ENCODE measurements at regions not wholly inside any gene's neighbourhood (a gene's known extent, or its start where the extent isn't known, plus 50 kb on each side); places are given as distances from the start of the nearest gene placed in this dataset.

- BruUV-seq (replicated peaks): no TSS peak
- ATAC-seq (ENCODE audit: low read depth) (no peak), DNase-seq (no peak)
- no peak for TF ChIP-seq RCOR1 (IDR thresholded peaks at IDR 0.05; ENCODE audit: insufficient replicate concordance, low read length)
- no peak for TF ChIP-seq BHLHE40 (IDR thresholded peaks at IDR 0.05; ENCODE audit: low read depth, low read length)
- no peak for TF ChIP-seq ELK1 (IDR thresholded peaks at IDR 0.05; ENCODE audit: borderline replicate concordance, low read depth, low read length)
- no peak for TF ChIP-seq RAD21 (IDR thresholded peaks at IDR 0.05; ENCODE audit: low read length)
- TF ChIP-seq POLR2A (IDR thresholded peaks at IDR 0.05; ENCODE audit: low read depth, low read length): no peak
- no peak for TF ChIP-seq FOS (IDR thresholded peaks at IDR 0.05; ENCODE audit: low read depth, low read length)
- no peak for TF ChIP-seq RFX5 (IDR thresholded peaks at IDR 0.05; ENCODE audit: low read depth, low read length)
- TF ChIP-seq USF2 (IDR thresholded peaks at IDR 0.05; ENCODE audit: low read depth, low read length): no peak
- no peak for TF ChIP-seq MXI1 (IDR thresholded peaks at IDR 0.05; ENCODE audit: borderline replicate concordance, low read depth, low read length)
- no peak for TF ChIP-seq NFE2L2 (IDR thresholded peaks at IDR 0.05; ENCODE audit: low read depth, low read length)
- no peak for TF ChIP-seq MAFK (IDR thresholded peaks at IDR 0.05; ENCODE audit: low read depth, low read length)
- TF ChIP-seq SMC3 (IDR thresholded peaks at IDR 0.05; ENCODE audit: low read depth, low read length): no peak
- TF ChIP-seq CTCF (conservative IDR thresholded peaks at IDR 0.05; ENCODE audit: low read depth, low read length): no peak
- no peak for TF ChIP-seq CEBPB (IDR thresholded peaks at IDR 0.05; ENCODE audit: low read depth, low read length)
- Histone ChIP-seq H4K5ac (ENCODE audit: low read depth, low read length) (no peak overlapping the region), H3K23ac (ENCODE audit: low read depth, low read length) (no peak overlapping the region), H3K27me3 (ENCODE audit: control insufficient read depth, insufficient read depth, low read length) (no peaks in the 10 kb centered on the region), H3K18ac (ENCODE audit: low read depth, low read length) (no peak overlapping the region), H4K8ac (ENCODE audit: low read depth in 2 of 2, low read length in 2 of 2) (no peak overlapping the region), H3K9me1 (ENCODE audit: insufficient read depth, low read length) (no peaks in the 10 kb centered on the region), H2AFZ (replicated peaks; ENCODE audit: low read length, poor library complexity) (no peak overlapping the region), H2AK9ac (replicated peaks; ENCODE audit: low read depth, low read length, poor library complexity) (no peak overlapping the region), H2BK5ac (ENCODE audit: low read depth, low read length, poor library complexity, severe bottlenecking) (no peak overlapping the region), H3K4ac (ENCODE audit: low read depth, low read length) (no peak overlapping the region), H3K9me3 (ENCODE audit: control insufficient read depth, insufficient read depth, low read length) (peaks cover 50% of the 10 kb centered on the region), H2BK120ac (ENCODE audit: low read depth, low read length) (no peak overlapping the region), H3K4me3 (ENCODE audit: insufficient read depth, low read depth, low read length) (no peak overlapping the region), H4K91ac (ENCODE audit: insufficient read depth, low read depth, low read length) (no peak overlapping the region), H3K36me3 (ENCODE audit: control insufficient read depth, insufficient read depth, low read length) (no peaks in the 10 kb centered on the region), H2BK20ac (ENCODE audit: low read depth, low read length) (no peak overlapping the region), H3K27ac (ENCODE audit: insufficient read depth, low read length) (no peak overlapping the region), H3K79me1 (ENCODE audit: low read depth in 1 of 2, low read length in 2 of 2) (no peaks in the 10 kb centered on the region), H3K9ac (ENCODE audit: low read depth, low read length) (no peak overlapping the region), H2AK5ac (ENCODE audit: low read depth, low read length) (no peak overlapping the region), H3K14ac (replicated peaks; ENCODE audit: low read depth, low read length) (no peak overlapping the region), H2BK15ac (ENCODE audit: low read depth, low read length) (no peak overlapping the region), H3K4me1 (ENCODE audit: control insufficient read depth, insufficient read depth, low read length) (no peaks in the 10 kb centered on the region), H3K4me2 (ENCODE audit: low read depth, low read length) (no peak overlapping the region), H4K20me1 (ENCODE audit: insufficient read depth, low read length) (no peaks in the 10 kb centered on the region), H3K56ac (ENCODE audit: extremely low read depth, insufficient read depth, low read length) (no peak overlapping the region)
- intact Hi-C loops (cut with micrococcal nuclease): no loop called here
- in situ Hi-C loops (cut with MboI; ENCODE audit: low sequenced_read_pairs): no loop called here
- POLR2A ChIA-PET (ENCODE audit: unreplicated experiment): no interaction called here
- CTCF ChIA-PET: no interaction called here
- no CpG with 5 or more reads among the region's 5 CpGs for WGBS, 2 experiments (ENCODE audit: extremely low coverage in 2 of 2, insufficient read length in 1 of 2)
- dilution Hi-C loops (cut with HindIII; ENCODE audit: low sequenced_read_pairs, unreplicated experiment): no loop called here
These were observed 1461.9 kb downstream of the TBC1D22A start for GRCh38 chr22:48224332-48224731.

All from IMR-90 (cell line).